ENCODE measurements at regions not wholly inside any gene's neighbourhood (a gene's known extent, or its start where the extent isn't known, plus 50 kb on each side); places are given as distances from the start of the nearest gene placed in this dataset.

GRCh38 chr7:46192271-46192670, 271.2 kb upstream of the IGFBP3 start:
- no TSS peak for BruUV-seq (replicated peaks)
- CTCF ChIA-PET (ENCODE audit: unreplicated experiment): no interaction called here
- POLR2A ChIA-PET: interaction anchor here (0.6 kb wide), 1 partner anchor 18 kb away, joined by 3 read pairs; no protein-coding TSS in a partner anchor
- Histone ChIP-seq H3K4me3 (ENCODE audit: low read depth, low read length, poor library complexity, severe bottlenecking) (no peak overlapping the region), H3K79me2 (ENCODE audit: insufficient read depth, low read depth, low read length) (no peaks in the 10 kb centered on the region), H3K9me2 (ENCODE audit: insufficient read depth, low read length) (no peaks in the 10 kb centered on the region; the same call in 1 of the 2 replicates), H3K4me1 (ENCODE audit: insufficient read depth, low read length, poor library complexity, severe bottlenecking) (no peaks in the 10 kb centered on the region), H2AFZ (ENCODE audit: low read length) (no peak overlapping the region), H3K9me3 (ENCODE audit: low read length) (no peaks in the 10 kb centered on the region), H3K4me2 (ENCODE audit: low read length) (no peak overlapping the region), H4K20me1 (ENCODE audit: insufficient read depth, low read length) (no peaks in the 10 kb centered on the region), H3K36me3 (ENCODE audit: insufficient read depth, low read length) (no peaks in the 10 kb centered on the region), H3K27ac (ENCODE audit: low read depth, low read length, poor library complexity, severe bottlenecking) (no peak overlapping the region)
- DNase-seq (ENCODE audit: low spot score): no peak
- TF ChIP-seq EZH2phosphoT487 (IDR thresholded peaks at IDR 0.05; ENCODE audit: borderline replicate concordance, low read depth, low read length): no peak
- TF ChIP-seq, protein P1, sequence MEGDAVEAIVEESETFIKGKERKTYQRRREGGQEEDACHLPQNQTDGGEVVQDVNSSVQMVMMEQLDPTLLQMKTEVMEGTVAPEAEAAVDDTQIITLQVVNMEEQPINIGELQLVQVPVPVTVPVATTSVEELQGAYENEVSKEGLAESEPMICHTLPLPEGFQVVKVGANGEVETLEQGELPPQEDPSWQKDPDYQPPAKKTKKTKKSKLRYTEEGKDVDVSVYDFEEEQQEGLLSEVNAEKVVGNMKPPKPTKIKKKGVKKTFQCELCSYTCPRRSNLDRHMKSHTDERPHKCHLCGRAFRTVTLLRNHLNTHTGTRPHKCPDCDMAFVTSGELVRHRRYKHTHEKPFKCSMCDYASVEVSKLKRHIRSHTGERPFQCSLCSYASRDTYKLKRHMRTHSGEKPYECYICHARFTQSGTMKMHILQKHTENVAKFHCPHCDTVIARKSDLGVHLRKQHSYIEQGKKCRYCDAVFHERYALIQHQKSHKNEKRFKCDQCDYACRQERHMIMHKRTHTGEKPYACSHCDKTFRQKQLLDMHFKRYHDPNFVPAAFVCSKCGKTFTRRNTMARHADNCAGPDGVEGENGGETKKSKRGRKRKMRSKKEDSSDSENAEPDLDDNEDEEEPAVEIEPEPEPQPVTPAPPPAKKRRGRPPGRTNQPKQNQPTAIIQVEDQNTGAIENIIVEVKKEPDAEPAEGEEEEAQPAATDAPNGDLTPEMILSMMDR (conservative IDR thresholded peaks at IDR 0.05; ENCODE audit: low read length): no peak
- intact Hi-C loops (cut with micrococcal nuclease; ENCODE audit: unreplicated experiment): no loop called here

GRCh38 chr7:46191776-46192175, 270.7 kb upstream of the IGFBP3 start:
- H3K27ac ChIP-seq (ENCODE audit: low read depth, low read length, poor library complexity, severe bottlenecking): no peak overlapping the region
- H3K4me1 ChIP-seq (ENCODE audit: insufficient read depth, low read length, poor library complexity, severe bottlenecking): no peaks in the 10 kb centered on the region
- ChIA-PET POLR2A (interaction anchor here (0.6 kb wide), 1 partner anchor 18 kb away, joined by 3 read pairs; no protein-coding TSS in a partner anchor), CTCF (ENCODE audit: unreplicated experiment) (no interaction called here)
- TF ChIP-seq, protein P1 (conservative IDR thresholded peaks at IDR 0.05; ENCODE audit: low read length): no peak
- no peak for TF ChIP-seq EZH2phosphoT487 (IDR thresholded peaks at IDR 0.05; ENCODE audit: borderline replicate concordance, low read depth, low read length)
- intact Hi-C loops (cut with micrococcal nuclease; ENCODE audit: unreplicated experiment): no loop called here
- no peaks in the 10 kb centered on the region for H3K36me3 ChIP-seq (ENCODE audit: insufficient read depth, low read length)
- H2AFZ ChIP-seq (ENCODE audit: low read length): no peak overlapping the region
- no peaks in the 10 kb centered on the region; the same call in 1 of the 2 replicates for H3K9me2 ChIP-seq (ENCODE audit: insufficient read depth, low read length)
- no peak for DNase-seq (ENCODE audit: low spot score)
- no peak overlapping the region for H3K4me3 ChIP-seq (ENCODE audit: low read depth, low read length, poor library complexity, severe bottlenecking)
- H3K9me3 ChIP-seq (ENCODE audit: low read length): no peaks in the 10 kb centered on the region
- H4K20me1 ChIP-seq (ENCODE audit: insufficient read depth, low read length): no peaks in the 10 kb centered on the region
- no peaks in the 10 kb centered on the region for H3K79me2 ChIP-seq (ENCODE audit: insufficient read depth, low read depth, low read length)
- BruUV-seq (replicated peaks): no TSS peak
- H3K4me2 ChIP-seq (ENCODE audit: low read length): no peak overlapping the region

DNA sequence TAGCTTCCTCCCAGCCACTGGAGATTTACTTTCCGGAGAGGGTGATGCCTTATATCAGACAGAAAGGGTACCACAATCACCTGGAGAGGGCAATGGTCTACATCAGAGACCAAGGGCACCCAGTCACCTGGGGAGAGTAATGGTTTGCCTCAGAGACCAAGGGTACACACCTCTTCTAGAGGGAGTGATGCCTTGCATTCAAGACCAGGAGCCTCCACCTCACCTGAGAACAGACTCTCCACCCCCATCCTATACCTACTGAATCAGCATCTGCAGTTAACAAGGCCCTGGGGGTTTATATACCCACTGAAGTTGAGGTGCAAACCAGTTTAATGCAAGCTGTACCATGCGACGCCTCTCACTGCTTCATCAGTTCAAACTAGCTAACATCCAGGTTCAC, 270.2 kb upstream of the IGFBP3 start:
- H3K4me2 ChIP-seq (ENCODE audit: low read length): no peak overlapping the region
- no peak overlapping the region for H3K27ac ChIP-seq (ENCODE audit: low read depth, low read length, poor library complexity, severe bottlenecking)
- H3K9me3 ChIP-seq (ENCODE audit: low read length): no peaks in the 10 kb centered on the region
- H3K4me3 ChIP-seq (ENCODE audit: low read depth, low read length, poor library complexity, severe bottlenecking): no peak overlapping the region
- intact Hi-C loops (cut with micrococcal nuclease; ENCODE audit: unreplicated experiment): no loop called here
- DNase-seq (ENCODE audit: low spot score): no peak
- no peaks in the 10 kb centered on the region; the same call in 1 of the 2 replicates for H3K9me2 ChIP-seq (ENCODE audit: insufficient read depth, low read length)
- POLR2A ChIA-PET: no interaction called here
- H3K36me3 ChIP-seq (ENCODE audit: insufficient read depth, low read length): no peaks in the 10 kb centered on the region
- no peaks in the 10 kb centered on the region for H3K4me1 ChIP-seq (ENCODE audit: insufficient read depth, low read length, poor library complexity, severe bottlenecking)
- no peak overlapping the region for H2AFZ ChIP-seq (ENCODE audit: low read length)
- BruUV-seq (replicated peaks): no TSS peak
- CTCF ChIA-PET (ENCODE audit: unreplicated experiment): no interaction called here
- no peaks in the 10 kb centered on the region for H4K20me1 ChIP-seq (ENCODE audit: insufficient read depth, low read length)
- TF ChIP-seq, protein P1 (conservative IDR thresholded peaks at IDR 0.05; ENCODE audit: low read length): no peak
- no peak for TF ChIP-seq EZH2phosphoT487 (IDR thresholded peaks at IDR 0.05; ENCODE audit: borderline replicate concordance, low read depth, low read length)
- H3K79me2 ChIP-seq (ENCODE audit: insufficient read depth, low read depth, low read length): no peaks in the 10 kb centered on the region
